ENCODE measurements at regions not wholly inside any gene's neighbourhood (a gene's known extent, or its start where the extent isn't known, plus 50 kb on each side); places are given as distances from the start of the nearest gene placed in this dataset.

DNA sequence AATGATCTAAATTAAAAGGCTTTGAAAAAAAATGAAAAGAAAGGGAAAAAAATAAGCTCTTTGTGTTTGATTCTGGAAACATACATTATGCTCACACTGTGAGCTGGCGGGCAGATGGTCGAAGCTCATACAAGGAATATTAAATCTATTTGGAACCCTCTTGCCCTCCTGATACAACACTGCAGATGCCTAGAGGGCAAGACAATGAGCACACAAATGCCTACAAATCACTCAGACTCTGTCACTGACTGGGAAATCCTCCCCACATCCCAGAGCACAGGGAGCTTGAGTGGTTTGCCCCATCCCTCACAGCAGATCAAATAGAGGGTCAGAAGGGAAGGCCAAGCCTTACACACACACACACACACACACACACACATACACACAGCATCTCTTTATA is 320.4 kb downstream of the HNRNPD start:
- no peak overlapping the region for H3K18ac ChIP-seq (ENCODE audit: extremely low read depth, low read length)
- no peaks in the 10 kb centered on the region for H3K36me3 ChIP-seq (ENCODE audit: control insufficient read depth in 2 of 4, insufficient read depth in 4 of 4, low read length in 3 of 4)
- no peak overlapping the region for H3K4me3 ChIP-seq (ENCODE audit: extremely low read depth in 1 of 4, insufficient read depth in 2 of 4, low read depth in 3 of 4, low read length in 4 of 4)
- H3K23ac ChIP-seq (ENCODE audit: insufficient read length) = no peak overlapping the region
- no peak overlapping the region for H2BK120ac ChIP-seq (replicated peaks; ENCODE audit: low read depth, low read length)
- no peaks in the 10 kb centered on the region for H3K79me2 ChIP-seq (ENCODE audit: control insufficient read depth in 1 of 2, insufficient read depth in 2 of 2, low read length in 2 of 2)
- no peak overlapping the region for H2AFZ ChIP-seq (ENCODE audit: low read length)
- no peaks in the 10 kb centered on the region for H3K4me1 ChIP-seq (replicated peaks in 1 of 4; ENCODE audit: control insufficient read depth in 3 of 4, insufficient read depth in 4 of 4, low read length in 3 of 4)
- H3K9ac ChIP-seq (replicated peaks in 1 of 4; ENCODE audit: extremely low read depth in 1 of 4, low read depth in 3 of 4, low read length in 3 of 4) = no peak overlapping the region
- H3K56ac ChIP-seq (replicated peaks; ENCODE audit: insufficient read length, low read depth, low read length) = no peak overlapping the region
- no peak overlapping the region for H2AK5ac ChIP-seq (ENCODE audit: low read depth, low read length)
- peaks cover 0 to 1% (median 0%) of the 10 kb centered on the region in 4 experiments; a peak in 1 of 7 replicates for H3K27me3 ChIP-seq (replicated peaks in 1 of 4; ENCODE audit: control insufficient read depth in 3 of 4, extremely low read depth in 1 of 4, insufficient read depth in 3 of 4, low read length in 3 of 4)
- H3K79me1 ChIP-seq (ENCODE audit: low read depth, low read length) = no peaks in the 10 kb centered on the region
- ChIA-PET POLR2A (ENCODE audit: partially characterized antibody) (interaction anchor here (2.2 kb wide), 1 partner anchor 9 kb away, joined by 5 read pairs; no protein-coding TSS in a partner anchor), CTCF (ENCODE audit: partially characterized antibody) (interaction anchor here (0.5 kb wide), 1 partner anchor 9 kb away, joined by 4 read pairs; no protein-coding TSS in a partner anchor)
- no peak overlapping the region for H3K4ac ChIP-seq (replicated peaks; ENCODE audit: insufficient read length, low read depth, low read length)
- no peak overlapping the region for H4K91ac ChIP-seq (replicated peaks; ENCODE audit: insufficient read length, low read length)
- H2BK15ac ChIP-seq (ENCODE audit: low read length) = no peak overlapping the region
- H2BK5ac ChIP-seq (ENCODE audit: low read depth, low read length) = no peak overlapping the region
- no peak overlapping the region for H3K14ac ChIP-seq (ENCODE audit: insufficient read length)
- no peak for FAIRE-seq
- no peaks in the 10 kb centered on the region for H3K9me3 ChIP-seq (ENCODE audit: insufficient read depth in 2 of 2, low read depth in 1 of 2, low read length in 1 of 2)
- H3K23me2 ChIP-seq (ENCODE audit: low read depth, low read length) = no peaks in the 10 kb centered on the region
- no peak for DNase-seq (ENCODE audit: low read depth in 1 of 2, low spot score in 2 of 2)
- H4K8ac ChIP-seq (ENCODE audit: extremely low read depth, insufficient read depth, low read length) = no peak overlapping the region
- H2BK20ac ChIP-seq (ENCODE audit: low read length) = no peak overlapping the region
- 94% methylated on average over 2 of the region's 2 CpGs; no CpG with 5 or more reads in 1 of the 2 experiments for WGBS, 2 experiments (ENCODE audit: extremely low coverage in 1 of 2, insufficient coverage in 1 of 2, insufficient read length in 1 of 2, insufficient replicate concordance in 2 of 2, low coverage in 1 of 2, low lambda C conversion rate in 2 of 2, missing lambda C conversion rate in 1 of 2)
- no peak overlapping the region for H3K27ac ChIP-seq (ENCODE audit: low read depth, low read length)
- H4K20me1 ChIP-seq (replicated peaks in 1 of 2; ENCODE audit: control insufficient read depth in 1 of 2, insufficient read depth in 2 of 2, low read length in 2 of 2) = no peaks in the 10 kb centered on the region
- no peak overlapping the region for H4K5ac ChIP-seq (ENCODE audit: insufficient read length, low read depth, low read length)
- TF ChIP-seq SIRT6 (IDR thresholded peaks at IDR 0.05; ENCODE audit: low read length) (no peak), EP300 (IDR thresholded peaks at IDR 0.05; ENCODE audit: borderline replicate concordance in 1 of 2, low read depth in 2 of 2, low read length in 2 of 2) (no peak), TBP (IDR thresholded peaks at IDR 0.05; ENCODE audit: low read depth, low read length) (no peak), SRF (IDR thresholded peaks at IDR 0.05; ENCODE audit: low read depth, low read length) (no peak), RBBP5 (IDR thresholded peaks at IDR 0.05; ENCODE audit: borderline replicate concordance, low read depth, low read length) (no peak), POLR2AphosphoS5 (IDR thresholded peaks at IDR 0.05; ENCODE audit: low read depth, low read length) (no peak), SP2 (IDR thresholded peaks at IDR 0.05; ENCODE audit: low read length) (no peak), CBX5 (IDR thresholded peaks at IDR 0.05; ENCODE audit: low read depth, low read length) (no peak), HDAC6 (IDR thresholded peaks at IDR 0.05; ENCODE audit: low read depth, low read length) (no peak)
- no peak overlapping the region for H3K4me2 ChIP-seq (ENCODE audit: insufficient read depth in 1 of 2, low read depth in 2 of 2, low read length in 2 of 2)
- no peak overlapping the region for H2BK12ac ChIP-seq (ENCODE audit: low read depth, low read length)

All from H1 (cell line).